Epithelial cell of esophagus (primary cell): ENCODE measurements at regions not wholly inside any gene's neighbourhood (a gene's known extent, or its start where the extent isn't known, plus 50 kb on each side); places are given as distances from the start of the nearest gene placed in this dataset.

Experiments
- DNase-seq: peaks from one replicate; pipeline ENCODE4 v3.0.0; 2010; ENCODE audit warnings: low read depth
- H3K4me3 ChIP-seq: 2 replicates; pipeline ENCODE4 v1.5.1; 2011; ENCODE audit warnings: mild to moderate bottlenecking, low read length, control low read depth
- TF ChIP-seq, protein P1 (sequence below): IDR thresholded peaks from 2 replicates; pipeline ENCODE4 v1.5.1; 2011; ENCODE audit warnings: low read depth, mild to moderate bottlenecking, low read length, control low read depth, inconsistent platforms; ENCODE audit not compliant: insufficient read depth; ENCODE audit errors: missing control alignments

DNA sequence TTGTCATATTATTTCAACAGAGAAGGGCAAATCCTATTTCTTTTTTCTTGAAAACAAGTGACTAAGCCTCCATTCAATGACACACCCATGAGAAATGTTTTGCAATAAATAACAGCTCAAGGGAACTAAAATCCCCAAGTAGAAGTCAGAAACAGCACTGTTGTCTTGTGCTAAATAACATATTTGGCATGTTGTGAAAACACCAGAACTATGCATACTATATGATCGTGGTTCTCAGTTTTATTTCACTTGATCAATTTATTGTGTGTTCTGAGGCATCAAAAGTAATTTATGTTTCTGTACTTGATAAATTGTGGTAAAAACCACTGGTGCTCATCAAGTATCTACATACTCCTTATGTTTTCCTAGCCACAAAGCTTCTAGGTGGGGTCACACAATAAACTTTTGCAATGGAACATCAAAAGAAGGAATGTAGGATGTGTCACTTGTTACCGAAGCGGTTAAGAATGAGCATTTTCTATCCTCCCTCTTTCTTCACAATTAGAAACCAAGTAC is 691.7 kb upstream of the CBLB start:
- DNase-seq, result peak; percentile 88
- TF ChIP-seq, protein P1, sequence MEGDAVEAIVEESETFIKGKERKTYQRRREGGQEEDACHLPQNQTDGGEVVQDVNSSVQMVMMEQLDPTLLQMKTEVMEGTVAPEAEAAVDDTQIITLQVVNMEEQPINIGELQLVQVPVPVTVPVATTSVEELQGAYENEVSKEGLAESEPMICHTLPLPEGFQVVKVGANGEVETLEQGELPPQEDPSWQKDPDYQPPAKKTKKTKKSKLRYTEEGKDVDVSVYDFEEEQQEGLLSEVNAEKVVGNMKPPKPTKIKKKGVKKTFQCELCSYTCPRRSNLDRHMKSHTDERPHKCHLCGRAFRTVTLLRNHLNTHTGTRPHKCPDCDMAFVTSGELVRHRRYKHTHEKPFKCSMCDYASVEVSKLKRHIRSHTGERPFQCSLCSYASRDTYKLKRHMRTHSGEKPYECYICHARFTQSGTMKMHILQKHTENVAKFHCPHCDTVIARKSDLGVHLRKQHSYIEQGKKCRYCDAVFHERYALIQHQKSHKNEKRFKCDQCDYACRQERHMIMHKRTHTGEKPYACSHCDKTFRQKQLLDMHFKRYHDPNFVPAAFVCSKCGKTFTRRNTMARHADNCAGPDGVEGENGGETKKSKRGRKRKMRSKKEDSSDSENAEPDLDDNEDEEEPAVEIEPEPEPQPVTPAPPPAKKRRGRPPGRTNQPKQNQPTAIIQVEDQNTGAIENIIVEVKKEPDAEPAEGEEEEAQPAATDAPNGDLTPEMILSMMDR, result no peak
- no peak overlapping the region for H3K4me3 ChIP-seq

DNA sequence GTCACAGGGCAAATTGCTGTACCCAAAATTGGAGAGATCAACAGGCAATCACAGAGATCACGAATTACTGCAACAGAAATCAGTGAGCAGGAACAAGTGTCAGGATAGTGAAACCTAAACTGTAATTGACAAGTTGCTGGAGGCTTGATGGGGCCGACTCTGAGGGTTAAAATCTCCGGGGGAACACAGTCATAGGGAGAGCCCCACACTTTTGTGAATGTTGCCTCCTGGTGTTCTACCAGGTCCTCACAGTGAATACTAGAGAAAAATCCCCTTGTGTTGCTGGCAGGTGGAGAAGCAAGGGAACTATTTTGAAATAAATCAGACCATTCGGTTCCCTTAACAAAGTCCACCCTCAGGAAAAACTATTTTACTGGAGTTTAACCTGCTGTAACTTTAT is 697.5 kb upstream of the CBLB start:
- no peak overlapping the region for H3K4me3 ChIP-seq
- DNase-seq, result no peak
- TF ChIP-seq, protein P1, result no peak

DNA sequence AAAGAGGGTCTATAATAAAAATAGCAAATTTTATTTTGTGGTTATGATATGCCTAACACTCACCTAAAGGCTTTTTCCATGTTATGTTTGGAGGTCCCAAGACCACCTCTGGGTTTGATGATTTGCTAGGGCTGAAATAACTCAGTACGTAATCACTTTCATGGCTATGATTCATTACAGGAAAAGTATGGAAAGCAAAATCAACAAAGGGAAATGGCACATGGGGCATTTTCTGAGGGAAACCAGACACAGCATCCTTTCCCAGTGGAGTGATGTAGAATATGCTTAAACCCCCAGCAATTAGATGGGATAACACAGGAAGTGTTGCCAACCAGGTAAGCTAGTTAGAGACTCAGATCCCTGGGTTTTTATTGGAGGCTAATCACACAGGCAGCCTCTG is 701.6 kb upstream of the CBLB start:
- H3K4me3 ChIP-seq, result no peak overlapping the region
- TF ChIP-seq, protein P1, result no peak
- peak; percentile 22 for DNase-seq

DNA sequence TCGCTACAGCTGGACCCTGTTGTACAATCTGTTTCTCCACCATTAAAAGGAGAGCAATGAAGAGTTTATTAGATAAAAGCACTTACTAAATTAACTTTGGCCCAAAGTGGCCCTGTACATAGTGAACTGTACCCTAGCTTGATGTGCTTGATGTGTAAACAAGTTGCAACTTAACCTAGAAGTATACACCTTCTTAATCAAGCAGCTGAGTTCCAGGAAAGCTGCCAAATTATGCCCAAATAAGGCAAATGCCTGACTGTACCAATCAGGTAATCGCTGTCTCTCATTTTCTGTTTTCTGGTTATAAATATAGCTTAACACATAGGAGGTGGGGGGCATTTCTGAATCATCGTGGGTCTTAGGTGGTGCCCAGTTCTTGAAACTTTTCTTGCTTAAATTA is 704.8 kb upstream of the CBLB start:
- TF ChIP-seq, protein P1, result no peak
- no peak overlapping the region for H3K4me3 ChIP-seq
- peak; percentile 54 for DNase-seq

DNA sequence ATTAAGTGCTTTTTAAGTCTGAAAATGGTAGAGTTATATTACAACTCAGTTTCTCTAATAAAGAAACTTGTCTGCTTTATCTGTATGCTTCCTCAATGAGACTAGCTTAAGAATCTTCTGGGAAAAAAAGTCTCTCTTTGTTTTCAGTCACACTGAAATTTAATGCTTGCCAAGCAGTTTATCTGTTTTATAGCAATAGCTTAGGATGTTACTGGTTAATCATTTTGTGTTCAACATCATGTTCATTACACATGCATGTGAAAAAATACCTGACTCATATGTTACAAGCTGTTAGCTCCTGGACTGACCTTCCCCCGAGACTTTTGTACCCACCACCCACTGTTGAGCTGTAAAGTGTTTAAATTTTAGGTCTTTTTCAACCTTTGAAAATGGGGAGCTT is 706.2 kb upstream of the CBLB start:
- no peak overlapping the region for H3K4me3 ChIP-seq
- DNase-seq, result no peak
- TF ChIP-seq, protein P1, result no peak

DNA sequence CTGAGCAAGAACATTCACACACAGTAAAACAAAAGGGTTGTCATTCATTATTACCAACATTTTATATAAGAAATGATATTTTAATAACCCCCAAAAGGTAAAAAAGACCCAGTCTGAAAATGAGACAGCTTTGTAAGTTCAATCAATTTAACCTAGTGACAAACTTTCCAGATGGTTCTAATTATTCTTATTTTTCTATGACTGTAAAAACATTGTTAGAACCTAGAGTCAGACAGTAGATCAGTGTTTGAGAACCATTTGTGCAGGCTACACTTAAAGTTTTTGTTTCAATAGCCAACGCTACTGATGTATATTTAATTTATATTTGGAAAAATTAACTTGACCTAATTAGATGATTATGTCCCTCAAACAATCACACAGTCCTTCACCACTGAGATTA is 708.4 kb upstream of the CBLB start:
- DNase-seq, result no peak
- H3K4me3 ChIP-seq, result no peak overlapping the region
- TF ChIP-seq, protein P1, result no peak

DNA sequence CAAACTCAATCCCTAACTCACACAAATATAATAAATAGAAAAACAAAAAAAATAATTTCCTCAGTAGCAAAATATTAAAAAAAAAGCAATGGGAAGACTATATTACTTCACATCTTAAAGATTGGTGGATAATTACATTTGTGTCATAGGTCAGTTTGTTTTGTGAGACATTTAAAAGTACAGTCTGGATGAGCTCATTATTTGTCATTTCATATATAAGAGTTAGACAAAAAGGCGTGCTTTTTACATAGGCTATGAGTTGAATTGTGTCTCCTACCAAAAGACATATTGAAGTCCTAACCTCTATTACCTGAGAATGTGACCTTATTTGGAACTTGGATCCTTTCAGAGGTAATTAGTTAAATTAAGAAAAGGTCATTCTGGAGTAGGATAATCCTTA is 710.1 kb upstream of the CBLB start:
- DNase-seq, result peak; percentile 69
- TF ChIP-seq, protein P1, result no peak
- H3K4me3 ChIP-seq, result no peak overlapping the region
